Neural cell (in vitro differentiated cells): ENCODE measurements at regions not wholly inside any gene's neighbourhood (a gene's known extent, or its start where the extent isn't known, plus 50 kb on each side); places are given as distances from the start of the nearest gene placed in this dataset.

ENCODE experiments used
- H2AFZ ChIP-seq: fragments of 200-600, 300-800 bp; sonication (generic), shearing (Covaris generic); 2 replicates; pipeline ENCODE4 v1.6.0; 2014; ENCODE audit warnings: low read depth, mild to moderate bottlenecking, antibody characterized with exemption, low read length, moderate library complexity
- H3F3A ChIP-seq: fragments of 200-600 bp; shearing (Covaris generic); 2 replicates; pipeline ENCODE4 v1.6.1; 2016; ENCODE audit warnings: mild to moderate bottlenecking, moderate library complexity, mixed read lengths, antibody characterized with exemption, low read length; ENCODE audit not compliant: insufficient read depth, poor library complexity, severe bottlenecking
- H3K27ac ChIP-seq: fragments of 200-600, 300-800 bp; sonication (generic), shearing (Covaris generic); 2 replicates; pipeline ENCODE4 v1.5.1; 2014; ENCODE audit warnings: mild to moderate bottlenecking, low read length, moderate library complexity
- H3K27me3 ChIP-seq: fragments of 300-800, 200-600 bp; sonication (generic), shearing (Covaris generic); 2 replicates; pipeline ENCODE4 v1.6.0; 2014; ENCODE audit warnings: mild to moderate bottlenecking, low read depth, low read length, moderate library complexity; ENCODE audit not compliant: insufficient read depth
- H3K36me3 ChIP-seq: fragments of 300-800, 200-600 bp; sonication (generic), shearing (Covaris generic); 2 replicates; pipeline ENCODE4 v1.5.1; 2014; ENCODE audit warnings: mild to moderate bottlenecking, antibody characterized with exemption, low read length, moderate library complexity; ENCODE audit not compliant: insufficient read depth
- H3K4me2 ChIP-seq: fragments of 300-800, 200-600 bp; sonication (generic), shearing (Covaris generic); 2 replicates; pipeline ENCODE4 v1.6.0; 2014; ENCODE audit warnings: mild to moderate bottlenecking, low read length
- H3K4me3 ChIP-seq: fragments of 300-800, 200-600 bp; sonication (generic), shearing (Covaris generic); 2 replicates; pipeline ENCODE4 v1.5.1; 2014; ENCODE audit warnings: mild to moderate bottlenecking, low read length, moderate library complexity
- H3K79me2 ChIP-seq: fragments of 200-600 bp; shearing (Covaris generic); replicated peaks from 2 replicates; pipeline ENCODE4 v1.6.0; 2014; ENCODE audit warnings: mild to moderate bottlenecking, low read length, moderate library complexity; ENCODE audit not compliant: insufficient read depth
- H3K9ac ChIP-seq: fragments of 300-800, 200-600 bp; sonication (generic), shearing (Covaris generic); 2 replicates; pipeline ENCODE4 v1.6.1; 2016; ENCODE audit warnings: mild to moderate bottlenecking, low read length, mixed read lengths
- H3K9me2 ChIP-seq: fragments of 200-600 bp; shearing (Covaris generic); 2 replicates; pipeline ENCODE4 v1.6.1; 2016; ENCODE audit warnings: mild to moderate bottlenecking, low read length, mixed read lengths; ENCODE audit not compliant: insufficient read depth
- H3K9me3 ChIP-seq: fragments of 200-600, 300-800 bp; sonication (generic), shearing (Covaris generic); 2 replicates; pipeline ENCODE4 v1.6.1; 2016; ENCODE audit warnings: mild to moderate bottlenecking, mixed run types, low read length, moderate library complexity, mixed read lengths
- H4K20me1 ChIP-seq: fragments of 200-600 bp; shearing (Covaris generic); 2 replicates; pipeline ENCODE4 v1.6.1; 2016; ENCODE audit warnings: mild to moderate bottlenecking, mixed run types; ENCODE audit not compliant: insufficient read depth
- CTCF ChIP-seq: fragments of 450-650 bp; IDR thresholded peaks from 2 replicates; pipeline ENCODE4 v1.5.1; 2014; ENCODE audit warnings: antibody characterized with exemption, mild to moderate bottlenecking, moderate library complexity; ENCODE audit not compliant: poor library complexity, severe bottlenecking
- EP300 ChIP-seq: fragments of 450-650 bp; conservative IDR thresholded peaks from 2 replicates; pipeline ENCODE4 v1.6.1; 2014; ENCODE audit warnings: antibody characterized with exemption, mild to moderate bottlenecking, moderate library complexity; ENCODE audit not compliant: poor library complexity, severe bottlenecking
- EZH2 ChIP-seq: fragments of 200-600, 300-800 bp; shearing (Covaris generic), sonication (generic); IDR thresholded peaks from 2 replicates; pipeline ENCODE4 v1.6.1; 2014; ENCODE audit warnings: antibody characterized with exemption, low read length, borderline replicate concordance, mild to moderate bottlenecking; ENCODE audit not compliant: insufficient read depth, poor library complexity, severe bottlenecking
- MXI1 ChIP-seq: fragments of 450-650 bp; conservative IDR thresholded peaks from 2 replicates; pipeline ENCODE4 v1.6.1; 2014; ENCODE audit warnings: antibody characterized with exemption, mild to moderate bottlenecking; ENCODE audit not compliant: poor library complexity, severe bottlenecking
- POLR2AphosphoS5 ChIP-seq: IDR thresholded peaks from 2 replicates; pipeline ENCODE4 v1.6.1; 2012
- RAD21 ChIP-seq: fragments of 450-650 bp; conservative IDR thresholded peaks from 2 replicates; pipeline ENCODE4 v1.6.1; 2014; ENCODE audit warnings: antibody characterized with exemption, mild to moderate bottlenecking, moderate library complexity
- REST ChIP-seq: IDR thresholded peaks from 2 replicates; pipeline ENCODE4 v1.6.1; 2012; ENCODE audit warnings: borderline replicate concordance
- SMC3 ChIP-seq: fragments of 450-650 bp; conservative IDR thresholded peaks from 2 replicates; pipeline ENCODE4 v1.6.1; 2014; ENCODE audit warnings: antibody characterized with exemption, mild to moderate bottlenecking, moderate library complexity; ENCODE audit not compliant: poor library complexity
- TAF1 ChIP-seq: IDR thresholded peaks from 2 replicates; pipeline ENCODE4 v1.6.1; 2012; ENCODE audit warnings: low read depth

GRCh38 chr2:222790932-222791331, 69.9 kb upstream of the ACSL3 start:
- H3K79me2 ChIP-seq = no peaks in the 10 kb centered on the region
- no peak overlapping the region for H3K9ac ChIP-seq
- no peaks in the 10 kb centered on the region for H3K27me3 ChIP-seq
- no peak overlapping the region for H3K27ac ChIP-seq
- H2AFZ ChIP-seq = no peak overlapping the region
- H3K4me3 ChIP-seq = no peak overlapping the region
- TF ChIP-seq EP300 (no peak), SMC3 (no peak), TAF1 (no peak), EZH2 (no peak), CTCF (no peak), MXI1 (no peak), POLR2AphosphoS5 (no peak), RAD21 (no peak), REST (no peak)
- no peaks in the 10 kb centered on the region for H3K9me3 ChIP-seq
- no peaks in the 10 kb centered on the region for H3K36me3 ChIP-seq
- H4K20me1 ChIP-seq = no peaks in the 10 kb centered on the region
- H3K9me2 ChIP-seq = no peaks in the 10 kb centered on the region
- no peak overlapping the region for H3K4me2 ChIP-seq
- H3F3A ChIP-seq = no peaks in the 10 kb centered on the region

GRCh38 chr2:222792001-222792611, 68.7 kb upstream of the ACSL3 start:
- H2AFZ ChIP-seq = no peak overlapping the region
- H3F3A ChIP-seq = no peaks in the 10 kb centered on the region
- H4K20me1 ChIP-seq = no peaks in the 10 kb centered on the region
- no peak overlapping the region for H3K4me3 ChIP-seq
- H3K79me2 ChIP-seq = no peaks in the 10 kb centered on the region
- no peak overlapping the region for H3K4me2 ChIP-seq
- no peaks in the 10 kb centered on the region for H3K9me3 ChIP-seq
- TF ChIP-seq TAF1 (no peak), EP300 (no peak), POLR2AphosphoS5 (no peak), EZH2 (no peak), MXI1 (no peak), SMC3 (no peak), CTCF (no peak), REST (no peak), RAD21 (no peak)
- H3K36me3 ChIP-seq = no peaks in the 10 kb centered on the region
- H3K27me3 ChIP-seq = no peaks in the 10 kb centered on the region
- no peaks in the 10 kb centered on the region for H3K9me2 ChIP-seq
- no peak overlapping the region for H3K9ac ChIP-seq
- H3K27ac ChIP-seq = no peak overlapping the region
